ENCODE measurements at regions not wholly inside any gene's neighbourhood (a gene's known extent, or its start where the extent isn't known, plus 50 kb on each side); places are given as distances from the start of the nearest gene placed in this dataset.

DNA sequence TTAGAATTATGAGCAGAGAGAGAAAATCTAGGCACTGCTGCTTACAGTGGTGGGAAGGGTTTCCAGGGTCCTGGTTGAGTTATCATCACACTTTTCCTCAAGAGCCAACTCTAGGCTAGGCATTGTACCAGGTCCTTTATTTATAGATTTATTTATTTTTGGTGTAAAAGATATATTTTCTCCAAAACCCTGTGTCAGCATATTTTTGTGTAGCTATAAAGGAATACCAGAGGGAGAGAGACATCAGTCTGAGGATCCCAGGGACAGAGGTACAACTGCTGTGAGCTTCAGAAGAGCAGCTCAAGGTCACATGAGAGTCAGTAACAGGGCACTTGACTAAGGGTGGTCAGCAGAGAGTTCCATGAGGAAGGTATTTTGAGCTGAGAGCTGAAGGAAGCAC is 159.7 kb downstream of the SLC35B3 start:
- DNase-seq: no peak

DNA sequence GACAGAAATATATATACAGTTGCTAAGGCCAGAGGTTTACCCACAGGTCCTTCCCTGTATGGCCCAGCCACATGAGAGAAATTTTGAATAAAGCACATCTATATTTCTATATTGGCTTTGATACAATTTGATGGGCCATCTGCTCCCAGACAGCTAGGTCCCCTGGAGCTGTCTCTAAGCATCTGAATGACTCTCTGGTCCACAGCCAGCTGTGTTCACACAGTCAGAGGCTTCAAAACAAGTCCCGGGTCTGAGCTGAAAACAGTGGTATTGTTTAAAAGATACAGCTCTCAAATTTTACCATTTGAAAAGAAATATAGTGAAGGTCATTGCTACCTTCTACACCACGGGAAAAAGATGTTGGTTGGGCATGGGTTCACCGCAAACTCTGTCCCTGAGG is 161.1 kb downstream of the SLC35B3 start:
- no peak for DNase-seq

DNA sequence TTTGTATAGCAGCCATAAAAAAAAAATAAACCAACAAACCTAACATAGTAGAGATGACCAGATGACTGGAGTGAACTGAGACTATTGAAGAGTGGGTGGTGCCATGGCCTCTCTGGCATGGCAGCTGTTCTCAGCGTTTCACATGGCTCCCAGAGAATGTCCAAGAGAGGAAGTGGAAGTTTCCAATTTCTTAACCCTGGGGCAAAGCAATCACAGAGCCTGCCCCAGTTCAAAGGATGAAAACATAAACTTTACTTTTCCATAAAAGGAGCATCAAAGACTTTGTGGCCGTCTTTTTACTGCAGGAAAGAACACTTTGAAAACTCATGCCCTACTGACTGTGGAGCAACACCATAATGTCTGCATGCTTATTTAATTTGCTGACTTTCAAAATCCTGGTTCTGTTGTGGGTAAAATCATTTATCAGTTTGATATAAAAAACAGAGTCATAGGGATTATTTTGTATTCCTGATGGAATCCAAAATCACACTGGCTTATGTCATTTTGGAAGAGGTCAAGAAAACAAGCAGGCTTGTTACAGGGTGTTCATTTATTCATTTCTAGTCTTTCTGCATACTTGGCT is 165.4 kb downstream of the SLC35B3 start:
- DNase-seq: no peak

DNA sequence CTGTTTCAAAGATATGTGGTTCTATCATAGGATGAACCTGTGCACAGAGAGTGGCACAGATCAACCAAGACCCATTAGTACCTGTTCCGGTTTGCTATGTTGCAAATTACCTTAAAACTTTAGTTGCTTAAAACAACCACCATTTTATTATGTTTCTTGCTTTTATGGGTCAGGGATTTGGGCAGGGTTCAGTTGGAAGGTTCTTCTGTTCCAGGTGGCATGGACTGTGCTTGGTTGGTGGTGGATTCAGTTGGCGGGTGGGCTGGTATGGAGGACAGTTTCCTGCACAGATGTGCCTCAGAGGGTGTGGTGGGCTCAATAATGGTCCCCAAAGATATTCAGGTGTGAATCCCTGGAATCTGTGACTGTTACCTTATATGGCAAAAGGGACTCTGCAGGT is 166.3 kb downstream of the SLC35B3 start:
- no peak for DNase-seq

DNA sequence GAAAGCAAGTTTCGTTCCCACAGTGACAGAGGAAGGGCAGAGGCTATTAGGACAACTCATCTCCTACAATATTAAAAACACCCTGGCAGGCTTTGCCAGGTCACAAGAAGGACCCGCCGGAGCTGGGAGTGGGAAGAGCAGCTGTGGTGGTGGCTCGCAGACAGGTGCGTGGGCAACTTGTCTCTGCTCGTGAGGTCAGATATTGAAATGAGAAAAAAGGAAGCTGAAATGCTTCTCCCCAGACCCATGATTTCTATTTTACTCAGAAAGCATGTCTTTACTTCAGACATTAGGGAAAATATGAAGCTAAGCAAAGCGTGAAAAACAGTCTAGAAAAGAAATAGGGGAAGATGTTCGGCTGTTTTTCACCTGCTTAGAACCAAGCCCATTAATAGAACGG is 166.3 kb upstream of the EEF1E1 start:
- DNase-seq: no peak

DNA sequence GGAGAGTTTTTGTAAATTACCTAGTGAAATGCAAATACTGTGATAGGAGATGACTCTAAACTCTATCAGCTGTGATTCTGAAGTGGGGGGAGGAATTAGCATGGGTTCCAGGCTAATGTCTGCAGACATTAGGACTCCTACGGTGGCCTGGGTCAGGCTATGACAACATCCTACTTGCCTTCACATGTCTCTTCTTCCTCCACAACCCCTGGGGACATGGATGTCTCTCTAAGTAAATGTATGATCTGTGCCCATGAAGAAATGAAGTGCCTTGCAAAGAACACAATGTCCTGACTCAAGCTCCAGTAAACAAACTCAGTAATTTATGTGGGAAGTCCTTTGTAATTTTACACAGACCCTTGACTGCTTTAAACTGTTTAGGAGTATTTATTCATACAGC is 165.8 kb upstream of the EEF1E1 start:
- DNase-seq: no peak

DNA sequence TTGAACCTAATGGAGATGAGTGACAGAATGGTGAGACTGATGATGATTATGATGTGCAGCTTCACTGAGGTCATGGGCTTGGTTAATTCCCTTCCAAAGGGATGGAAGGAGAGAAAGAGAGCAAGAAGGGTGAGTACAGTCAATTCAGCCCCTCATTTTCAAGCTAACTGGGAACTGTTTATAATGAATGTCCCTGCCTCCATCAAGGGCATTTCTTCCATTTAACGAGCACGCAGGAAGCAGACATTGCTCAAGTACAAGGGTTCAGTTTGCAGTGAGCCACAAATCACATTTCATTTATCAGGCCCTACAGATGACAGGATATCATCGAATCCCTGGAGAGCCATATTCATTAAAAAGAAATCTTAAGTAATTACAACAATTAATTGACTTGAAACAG is 158.3 kb upstream of the EEF1E1 start:
- DNase-seq: no peak

DNA sequence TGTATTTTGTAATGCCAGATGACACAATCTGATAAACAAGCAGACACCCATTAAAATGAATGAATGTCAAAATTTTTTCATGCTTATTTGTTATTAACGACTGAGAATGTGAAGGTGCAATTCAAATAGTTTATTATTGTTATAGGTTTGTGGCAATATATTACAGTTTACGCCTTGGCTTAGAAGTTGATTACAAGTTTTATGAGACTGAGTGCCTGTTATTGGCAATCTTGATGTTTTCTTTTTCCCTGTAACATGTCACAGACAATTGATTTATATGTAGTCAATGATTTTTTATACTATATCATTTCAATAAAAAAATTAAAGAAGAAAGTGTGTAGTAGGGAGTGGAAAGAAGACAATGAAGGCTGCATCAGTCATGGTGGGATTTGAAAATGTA is 144.1 kb upstream of the EEF1E1 start:
- DNase-seq: no peak

DNA sequence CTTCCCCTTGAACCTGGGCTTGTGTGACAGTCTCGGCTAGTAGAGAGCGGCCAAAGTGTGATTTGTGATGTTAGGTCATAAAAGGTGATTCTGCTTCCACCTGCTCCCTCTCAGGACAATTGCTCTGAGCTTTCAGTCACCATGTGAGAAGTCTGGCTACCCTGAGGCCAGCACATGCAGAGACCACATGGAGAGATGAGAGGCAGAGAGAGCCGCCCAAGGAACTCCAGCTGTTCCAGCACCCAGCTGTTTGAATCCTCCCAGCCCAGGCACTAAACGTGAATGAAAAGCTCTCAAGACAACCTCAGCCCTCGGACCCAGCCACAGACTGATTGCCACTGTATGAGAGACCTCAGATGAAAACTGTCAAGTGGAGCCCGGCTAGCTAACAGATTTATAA is 143.4 kb upstream of the EEF1E1 start:
- DNase-seq: no peak

DNA sequence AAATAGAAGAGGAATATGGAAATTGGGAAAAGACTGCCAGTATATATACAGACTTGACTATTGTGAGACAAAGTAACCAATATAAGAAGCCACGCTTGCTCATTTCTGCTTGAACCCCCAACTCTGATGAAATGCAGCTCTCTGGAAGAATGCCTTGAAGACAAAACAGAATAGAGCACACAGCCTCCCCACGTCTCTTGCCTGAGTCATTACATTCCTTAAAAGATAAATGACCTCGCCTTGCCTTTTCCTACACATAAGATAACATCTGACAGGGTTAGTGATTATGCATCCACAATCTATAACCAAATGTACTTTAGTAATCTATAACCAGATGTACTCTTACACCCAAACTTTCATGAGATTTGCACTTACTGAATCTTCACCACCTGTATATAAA is 141.1 kb upstream of the EEF1E1 start:
- no peak for DNase-seq

DNA sequence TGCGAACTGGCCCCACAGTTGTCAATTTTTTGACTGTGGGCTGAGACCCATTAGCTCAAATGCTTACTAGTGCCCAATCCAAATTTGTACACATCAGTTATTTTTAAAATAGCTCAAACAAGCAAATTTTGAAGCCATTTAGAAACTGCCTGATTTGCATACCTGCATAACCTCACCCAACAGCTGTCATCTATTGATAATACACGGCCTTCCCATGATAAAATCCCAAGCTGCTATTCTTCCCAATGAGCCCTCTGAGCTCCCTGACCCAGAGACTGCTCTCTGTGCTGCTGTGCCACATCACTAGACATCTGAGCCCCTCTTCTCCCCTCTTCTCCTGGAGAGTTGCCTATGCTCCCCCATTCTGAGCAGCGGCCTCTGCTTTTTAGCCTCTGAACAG is 140.5 kb upstream of the EEF1E1 start:
- no peak for DNase-seq

DNA sequence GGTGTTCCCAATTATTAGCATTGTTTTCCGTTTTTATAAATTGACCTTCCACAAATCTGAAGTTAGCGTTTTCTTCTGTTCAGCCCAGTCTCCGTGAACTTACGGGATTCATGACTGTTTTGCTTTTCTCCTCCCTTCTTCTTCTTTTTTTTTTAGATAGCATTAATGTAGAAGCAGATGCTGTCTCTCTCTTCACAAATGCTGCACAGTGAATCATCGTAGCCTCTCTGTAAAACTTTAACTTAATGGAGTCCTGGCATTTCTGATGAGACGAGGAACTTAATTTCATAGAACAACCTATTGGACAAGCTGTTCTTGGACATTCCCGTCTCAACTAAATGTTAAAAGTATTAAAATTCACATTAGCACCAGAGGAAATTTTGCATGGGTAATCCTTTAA is 138.0 kb upstream of the EEF1E1 start:
- no peak for DNase-seq

DNA sequence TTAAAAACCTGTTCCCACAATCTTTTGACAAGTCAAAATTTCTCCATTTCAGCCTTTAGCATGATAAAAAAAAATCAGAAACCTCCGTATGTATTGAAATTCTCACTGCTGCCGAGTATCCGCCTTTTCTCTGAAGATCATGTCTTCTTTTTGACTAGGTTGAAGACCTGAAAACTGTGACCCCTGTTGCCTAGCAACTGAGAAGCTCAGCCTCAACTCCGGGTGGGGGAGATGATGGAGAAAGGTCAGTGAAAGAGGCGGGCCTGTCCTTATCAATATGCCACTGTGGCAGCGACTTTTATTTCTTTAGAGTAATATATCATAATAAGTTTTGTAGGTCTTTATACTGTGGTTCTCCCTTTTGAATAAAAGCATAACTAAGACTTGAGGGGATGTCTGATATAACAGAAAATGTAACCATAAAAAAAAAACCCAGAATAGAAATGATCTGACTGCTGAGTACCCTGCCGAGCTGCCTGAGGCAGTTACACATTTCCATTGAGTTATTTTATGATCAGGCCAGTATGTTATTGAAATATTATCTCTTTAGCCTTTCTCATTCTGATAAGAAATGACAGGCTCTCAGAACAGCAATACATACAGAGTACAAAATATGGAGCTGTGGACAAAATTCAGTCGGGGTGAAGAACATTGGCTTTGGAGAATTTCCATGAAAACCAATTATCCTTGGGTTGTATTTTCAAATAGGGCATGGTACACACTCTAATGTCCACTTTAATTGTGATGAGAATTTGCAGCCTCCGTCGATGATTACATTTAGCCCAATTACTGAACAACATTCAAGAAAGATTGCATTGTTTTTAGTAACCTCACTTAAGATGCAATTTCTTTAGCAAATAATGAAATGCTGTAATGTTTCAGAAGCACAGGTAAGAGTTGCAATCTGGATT is 136.7 kb upstream of the EEF1E1 start:
- no peak for DNase-seq

DNA sequence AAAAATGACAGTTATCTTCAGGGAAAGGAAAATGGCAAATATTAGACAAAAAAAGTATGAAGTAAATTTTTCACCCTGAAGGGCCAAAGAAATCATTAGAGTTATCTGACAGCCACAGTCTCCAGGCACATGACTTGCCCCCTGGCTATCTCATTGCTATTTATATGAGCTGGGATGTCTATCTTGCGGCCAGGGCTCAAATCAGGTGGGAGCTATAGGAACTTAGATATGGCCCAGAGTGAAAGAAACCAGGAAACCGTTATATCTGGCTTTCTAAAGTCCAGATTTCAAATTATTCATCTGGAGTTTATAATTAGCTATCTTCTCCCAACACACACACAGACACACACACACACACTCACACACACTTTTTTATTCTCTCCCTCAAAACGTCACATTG is 135.3 kb upstream of the EEF1E1 start:
- no peak for DNase-seq

DNA sequence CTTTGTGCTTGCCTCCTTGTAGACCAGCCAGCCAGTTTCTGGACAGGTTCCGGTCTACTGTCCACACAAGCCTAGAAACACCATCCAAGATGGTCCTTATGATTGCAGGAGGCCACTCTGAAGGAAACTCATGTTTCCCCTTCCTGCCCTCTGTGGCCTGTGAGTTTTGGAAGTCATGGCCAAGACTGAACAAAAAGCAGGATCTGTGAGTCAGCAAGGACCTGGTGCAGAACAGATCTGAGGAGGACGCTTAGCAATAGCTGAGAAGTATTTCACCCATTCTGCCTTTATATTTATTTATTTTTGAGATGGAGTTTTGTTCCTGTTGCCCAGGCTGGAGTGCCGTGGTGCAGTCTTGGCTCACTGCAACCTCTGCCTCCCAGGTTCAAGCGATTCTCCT is 134.6 kb upstream of the EEF1E1 start:
- DNase-seq: no peak

DNA sequence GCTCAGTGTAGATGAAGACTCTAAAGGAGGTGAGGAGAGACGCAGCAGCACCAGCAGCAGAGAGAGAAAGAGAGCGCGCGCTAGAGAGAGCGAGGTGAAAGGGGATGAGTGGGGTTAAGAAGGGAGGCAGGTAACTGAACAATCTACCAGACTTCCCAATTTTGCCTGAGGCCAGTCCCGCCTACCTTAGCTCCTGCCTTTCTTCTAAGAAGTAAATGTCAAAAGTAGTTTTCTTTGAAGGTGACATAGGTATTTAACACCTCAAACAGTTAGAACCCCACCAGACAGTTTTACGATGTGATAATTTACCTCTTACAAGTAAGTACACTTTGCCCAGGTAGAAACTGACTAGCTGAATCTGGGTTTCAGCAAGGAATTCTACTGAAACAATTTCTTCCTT is 132.0 kb upstream of the EEF1E1 start:
- DNase-seq: no peak

DNA sequence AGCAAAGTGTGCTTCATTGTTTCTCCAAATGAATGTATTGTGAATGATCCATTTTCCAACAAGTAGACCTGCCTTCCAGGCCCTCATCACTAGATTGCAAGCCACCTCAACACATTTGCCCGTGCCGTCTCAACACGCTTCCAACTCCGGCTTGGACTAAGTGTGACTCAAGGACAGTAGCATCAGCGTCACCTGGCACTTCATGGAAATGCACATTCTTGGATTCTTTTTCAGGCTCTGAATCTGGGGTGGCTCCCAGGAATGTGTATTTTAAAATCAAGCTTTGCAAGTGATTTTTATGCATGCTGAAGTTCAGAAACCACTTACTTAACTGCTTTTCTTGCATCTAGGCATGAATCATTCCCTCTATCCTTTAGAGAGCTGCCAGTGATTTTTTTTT is 129.6 kb upstream of the EEF1E1 start:
- no peak for DNase-seq

DNA sequence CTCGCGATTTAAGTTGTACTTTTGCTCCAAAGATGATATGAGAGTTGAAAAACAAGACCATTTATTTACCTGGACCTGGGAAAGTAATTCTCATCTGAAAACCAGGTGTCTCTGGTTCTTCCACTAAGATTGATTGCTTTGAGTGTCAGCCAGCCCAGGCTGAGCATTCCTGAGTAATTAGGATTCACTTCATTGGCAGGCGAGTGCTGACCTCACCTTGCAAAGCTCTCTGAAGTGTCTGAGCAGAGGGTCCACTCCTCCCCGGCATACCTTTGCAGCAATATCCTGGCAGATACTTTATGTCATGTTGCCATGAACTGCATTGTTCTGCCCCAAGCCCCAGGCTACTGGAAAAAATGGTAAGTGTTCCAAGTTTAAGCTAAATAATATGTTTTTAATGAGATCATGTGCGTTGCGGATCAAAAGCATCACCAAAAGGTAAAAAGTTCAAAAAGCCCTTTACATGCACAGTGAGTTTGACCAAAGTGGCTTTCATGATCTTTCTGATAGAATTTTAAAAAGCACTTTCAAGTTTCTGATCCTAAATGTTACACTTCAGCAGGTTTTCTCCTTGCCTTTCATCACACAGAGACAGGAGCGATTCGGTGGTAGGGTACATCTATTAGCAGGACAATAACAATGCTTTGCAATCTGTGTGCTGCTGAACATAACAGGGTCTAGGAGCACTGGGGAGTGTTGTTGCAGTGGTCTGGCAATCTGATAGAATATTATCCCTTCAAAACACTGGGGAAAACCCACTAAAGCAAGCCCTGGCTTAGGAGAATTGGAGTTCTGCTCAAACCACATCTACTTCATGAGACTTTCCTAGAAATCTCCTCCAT is 127.8 kb upstream of the EEF1E1 start:
- no peak for DNase-seq

DNA sequence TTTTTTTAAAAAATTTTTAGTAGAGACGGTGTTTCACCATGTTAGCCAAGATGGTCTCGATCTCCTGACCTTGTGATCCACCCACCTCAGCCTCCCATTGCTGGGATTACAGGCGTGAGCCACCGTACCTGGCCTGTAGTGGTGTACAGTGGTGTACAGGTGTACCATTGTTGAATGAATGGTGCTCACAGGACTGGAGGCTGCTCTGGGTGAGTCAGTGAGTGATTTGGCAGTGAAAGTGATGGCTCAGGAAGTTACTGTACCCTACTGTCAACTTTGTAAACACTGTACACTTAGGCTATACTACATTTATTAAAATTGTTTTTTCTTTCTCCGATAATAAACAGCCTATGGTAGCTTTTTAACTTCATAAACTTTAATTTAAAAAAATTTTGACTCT is 122.8 kb upstream of the EEF1E1 start:
- DNase-seq: no peak

DNA sequence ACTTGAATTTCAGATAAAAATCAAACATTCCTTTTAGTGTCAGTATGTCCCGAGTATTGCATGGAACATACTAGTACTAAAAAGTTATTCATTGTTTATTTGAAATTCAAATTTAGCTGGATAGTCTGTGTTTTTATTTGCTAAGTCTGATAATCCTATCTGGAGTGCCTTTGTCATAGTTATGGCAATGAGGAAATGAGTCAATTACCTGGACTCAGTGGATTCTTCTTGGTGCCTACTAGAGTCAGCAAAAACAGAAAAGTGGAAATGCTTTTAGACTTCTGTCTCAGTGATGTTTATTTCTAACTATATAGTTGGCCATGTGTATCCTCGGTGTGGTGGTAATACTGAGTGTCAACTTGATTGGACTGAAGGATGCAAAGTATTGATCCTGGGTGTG is 121.3 kb upstream of the EEF1E1 start:
- no peak for DNase-seq

DNA sequence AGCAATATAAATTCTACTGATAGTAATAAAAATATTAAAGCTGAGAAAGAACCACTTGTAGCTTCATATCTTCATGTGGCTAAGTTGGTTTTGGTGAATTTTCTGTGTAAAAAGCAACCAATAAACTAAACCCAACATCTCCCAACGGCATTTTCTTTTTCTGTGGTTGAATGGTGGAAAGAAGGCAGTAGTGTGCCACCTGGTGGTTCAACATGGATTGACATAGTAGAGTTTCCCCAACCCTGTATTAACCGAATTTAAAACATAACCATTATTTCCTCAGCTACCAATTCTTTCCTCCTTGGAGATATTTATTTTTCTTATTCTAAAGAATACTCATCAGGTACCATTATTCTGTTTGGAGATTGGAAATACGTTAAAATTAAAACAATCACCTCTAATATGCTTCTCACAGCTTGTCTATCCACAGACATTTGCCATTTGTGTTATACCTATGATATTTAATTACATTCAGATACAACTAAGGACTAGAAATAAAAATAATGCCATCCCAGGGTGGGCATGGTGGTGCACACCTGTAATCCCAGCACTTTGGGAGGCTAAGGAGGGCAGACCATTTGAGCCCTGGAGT is 117.1 kb upstream of the EEF1E1 start:
- DNase-seq: peak; percentile 55

DNA sequence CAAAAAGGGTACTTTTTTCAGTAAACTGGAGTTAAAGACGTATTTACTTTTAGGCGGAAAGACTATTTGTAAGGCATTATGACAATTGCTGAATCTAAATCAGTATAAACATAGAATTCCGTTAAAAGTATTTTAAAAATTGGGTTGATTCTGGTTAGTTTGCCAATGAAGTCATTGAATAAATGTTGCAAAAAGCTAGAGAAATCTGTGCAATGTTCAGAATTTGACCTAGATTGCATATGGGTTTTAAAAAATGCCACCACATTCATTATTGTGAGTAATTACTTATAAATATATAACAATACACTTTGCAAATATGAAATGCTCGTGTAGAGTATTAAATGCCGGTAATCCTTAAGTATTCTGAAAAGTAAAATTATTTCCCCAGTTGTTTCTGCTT is 116.5 kb upstream of the EEF1E1 start:
- DNase-seq: no peak

DNA sequence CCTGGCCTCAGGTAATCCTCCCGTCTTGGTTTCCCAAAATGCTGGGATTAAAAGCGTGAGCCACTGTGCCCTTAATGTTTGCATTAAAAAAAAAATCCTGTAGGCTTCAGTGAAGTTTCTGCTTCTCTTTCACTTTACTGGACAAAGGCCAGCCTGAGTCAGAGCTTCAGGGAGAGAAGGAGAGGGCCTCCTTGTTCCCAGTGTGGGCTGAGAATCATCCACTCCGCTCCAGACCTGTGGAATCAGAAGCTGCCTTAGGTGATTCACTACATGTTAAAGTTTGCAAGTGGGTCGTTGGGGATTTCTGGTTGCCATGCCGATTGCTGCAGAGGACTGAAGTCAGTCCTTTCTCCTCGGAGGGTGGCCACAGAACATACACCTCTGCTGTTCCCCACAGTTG is 113.3 kb upstream of the EEF1E1 start:
- no peak for DNase-seq

DNA sequence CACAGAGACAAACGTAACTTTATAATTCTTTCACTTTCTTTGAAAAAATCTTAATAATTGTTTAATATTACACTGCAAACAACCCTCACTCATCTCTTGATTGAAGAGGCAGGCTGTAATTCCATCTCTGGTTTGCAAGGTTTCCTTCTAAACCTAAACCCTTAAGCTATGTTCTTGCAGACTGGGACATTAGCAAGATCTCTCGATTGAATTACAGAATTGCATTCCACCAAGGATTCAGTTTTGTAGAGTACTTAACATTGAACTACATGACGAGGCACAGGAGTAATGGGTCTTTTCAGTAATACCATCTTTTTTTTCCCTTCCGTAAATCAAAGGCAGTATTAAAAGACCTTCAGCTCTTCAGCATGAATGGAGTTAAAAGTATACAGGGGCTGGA is 111.6 kb upstream of the EEF1E1 start:
- DNase-seq: no peak
